ENCODE measurements at regions not wholly inside any gene's neighbourhood (a gene's known extent, or its start where the extent isn't known, plus 50 kb on each side); places are given as distances from the start of the nearest gene placed in this dataset.

- TF ChIP-seq POLR2A (IDR thresholded peaks at IDR 0.05) (no peak), CTCF (IDR thresholded peaks at IDR 0.05) (no peak)
Measured at GRCh38 chr14:71593966-71594365, 338.3 kb upstream of the RGS6 start.

Data from right lobe of liver (tissue), 4 donors.